GM12865 (cell line): ENCODE measurements at regions not wholly inside any gene's neighbourhood (a gene's known extent, or its start where the extent isn't known, plus 50 kb on each side); places are given as distances from the start of the nearest gene placed in this dataset.
A peak's percentile ranks its signal among the peaks of the same experiment; 100 is the strongest.

Experiments
- DNase-seq: peaks from one replicate; pipeline ENCODE4 v3.0.0; 2010; ENCODE audit warnings: low read depth
- H3K4me3 ChIP-seq: 2 replicates; pipeline ENCODE4 v1.5.1; 2011; ENCODE audit warnings: mild to moderate bottlenecking, low read depth, low read length, control low read depth
- TF ChIP-seq, protein P1 (sequence below): IDR thresholded peaks from 2 replicates; pipeline ENCODE4 v1.5.1; 2011; ENCODE audit warnings: low read length, control low read depth, low read depth, inconsistent platforms; ENCODE audit not compliant: insufficient read depth; ENCODE audit errors: missing control alignments

DNA sequence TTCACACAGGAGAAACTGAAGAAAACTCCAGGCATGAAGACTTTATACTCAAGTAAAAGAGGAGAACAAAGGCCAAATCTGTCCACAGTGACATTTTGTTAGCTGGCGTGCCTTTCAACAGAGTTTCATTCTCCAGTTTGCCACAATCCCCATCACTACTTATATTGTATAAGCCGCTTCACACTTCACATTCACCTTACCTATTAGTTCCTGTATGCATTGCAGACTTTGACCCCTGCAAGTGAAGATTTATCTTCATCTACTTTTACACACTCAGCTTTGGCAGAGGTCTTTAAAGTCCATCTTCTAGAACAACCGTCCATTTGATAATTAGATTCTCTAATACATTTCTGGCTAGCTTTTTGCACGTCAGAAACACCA lies 56.8 kb upstream of the TANK start:
- peak overlapping the region; percentile 51; the same call in 1 of the 2 replicates for H3K4me3 ChIP-seq
- TF ChIP-seq, protein P1, sequence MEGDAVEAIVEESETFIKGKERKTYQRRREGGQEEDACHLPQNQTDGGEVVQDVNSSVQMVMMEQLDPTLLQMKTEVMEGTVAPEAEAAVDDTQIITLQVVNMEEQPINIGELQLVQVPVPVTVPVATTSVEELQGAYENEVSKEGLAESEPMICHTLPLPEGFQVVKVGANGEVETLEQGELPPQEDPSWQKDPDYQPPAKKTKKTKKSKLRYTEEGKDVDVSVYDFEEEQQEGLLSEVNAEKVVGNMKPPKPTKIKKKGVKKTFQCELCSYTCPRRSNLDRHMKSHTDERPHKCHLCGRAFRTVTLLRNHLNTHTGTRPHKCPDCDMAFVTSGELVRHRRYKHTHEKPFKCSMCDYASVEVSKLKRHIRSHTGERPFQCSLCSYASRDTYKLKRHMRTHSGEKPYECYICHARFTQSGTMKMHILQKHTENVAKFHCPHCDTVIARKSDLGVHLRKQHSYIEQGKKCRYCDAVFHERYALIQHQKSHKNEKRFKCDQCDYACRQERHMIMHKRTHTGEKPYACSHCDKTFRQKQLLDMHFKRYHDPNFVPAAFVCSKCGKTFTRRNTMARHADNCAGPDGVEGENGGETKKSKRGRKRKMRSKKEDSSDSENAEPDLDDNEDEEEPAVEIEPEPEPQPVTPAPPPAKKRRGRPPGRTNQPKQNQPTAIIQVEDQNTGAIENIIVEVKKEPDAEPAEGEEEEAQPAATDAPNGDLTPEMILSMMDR = no peak
- no peak for DNase-seq

DNA sequence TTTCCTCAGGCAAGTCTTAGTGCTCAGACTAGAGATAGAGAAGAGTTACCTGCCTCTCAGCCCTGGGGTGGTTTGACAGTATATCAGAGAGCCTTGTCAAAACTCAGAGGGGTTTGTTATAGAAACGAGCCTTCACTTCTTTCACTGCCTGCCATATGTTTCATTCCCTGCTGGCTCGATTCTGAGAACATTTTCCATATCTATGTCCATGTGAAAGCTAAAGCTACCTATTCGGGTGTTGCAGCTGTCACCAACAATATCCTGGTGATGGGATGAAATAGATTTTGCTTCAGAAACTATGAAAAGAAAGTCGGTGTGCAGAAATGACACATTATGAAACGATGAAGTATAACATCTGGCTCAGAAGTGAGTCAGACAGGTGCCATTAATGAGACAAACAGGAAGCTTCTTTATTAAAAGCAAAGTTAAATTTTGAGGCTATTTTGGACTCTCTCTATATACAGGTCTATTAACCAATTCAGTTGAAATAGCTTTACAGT lies 56.1 kb upstream of the TANK start:
- TF ChIP-seq, protein P1 = no peak
- DNase-seq = peak; percentile 87
- peak overlapping the region; percentile 51 for H3K4me3 ChIP-seq

DNA sequence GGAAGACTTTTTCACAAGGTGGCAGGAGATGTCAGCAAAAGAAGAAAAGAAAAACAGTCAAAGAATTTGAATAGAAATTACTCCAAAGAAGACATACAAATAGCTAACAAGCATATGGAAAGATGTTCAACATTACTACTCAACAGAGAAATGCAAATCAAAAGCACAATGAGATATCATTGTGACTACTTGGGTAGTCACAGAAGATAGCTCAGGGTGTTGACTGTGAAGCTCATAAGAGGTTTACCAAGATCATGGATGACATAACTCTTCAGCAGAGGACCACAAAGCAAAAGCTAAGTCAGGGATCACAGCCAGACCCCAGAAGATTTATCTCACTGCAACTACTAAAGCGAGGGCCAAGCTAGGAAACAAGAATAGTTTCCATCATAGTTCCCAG lies 53.0 kb upstream of the TANK start:
- no peak overlapping the region for H3K4me3 ChIP-seq
- TF ChIP-seq, protein P1 = no peak
- DNase-seq = no peak
